Natural killer cell treated with Interleukin-12 subunit alpha and Interleukin-12 subunit beta and Interleukin-15 and Interleukin-18, amount 100 ng/mL, for 72 hours (primary cell): ENCODE measurements at regions not wholly inside any gene's neighbourhood (a gene's known extent, or its start where the extent isn't known, plus 50 kb on each side); places are given as distances from the start of the nearest gene placed in this dataset.

ENCODE experiments used
- ATAC-seq, 2 donors: fragments of 150-1000 bp; cut with Tn5 transposase in 1 of 2; sonication (Bioruptor Pico), chemical (Tn5 transposase) in 1 of 2; 2 replicates each; pipeline ENCODE4 v1.10.0; 2021
- DNase-seq: peaks from one replicate; pipeline ENCODE4 v3.0.0; 2022; ENCODE audit warnings: low spot score
- H3K27ac Mint-ChIP-seq, 2 donors: 1 replicate in 1 of 2; 2 replicates in 1 of 2; pipeline ENCODE4 v1.8.0; 2022; ENCODE audit warnings: mixed read lengths in 2 of 2, mild to moderate bottlenecking in 1 of 2, moderate library complexity in 1 of 2
- H3K27me3 Mint-ChIP-seq, 2 donors: 1 replicate in 1 of 2; 2 replicates in 1 of 2; pipeline ENCODE4 v1.8.0; 2022; ENCODE audit warnings: mixed read lengths in 2 of 2
- H3K36me3 Mint-ChIP-seq: one replicate; pipeline ENCODE4 v1.8.0; 2022; ENCODE audit warnings: mixed read lengths
- H3K4me1 Mint-ChIP-seq, 2 donors: 1 replicate in 1 of 2; 2 replicates in 1 of 2; pipeline ENCODE4 v1.8.0; 2022; ENCODE audit warnings: low read depth in 2 of 2, mixed read lengths in 2 of 2, mild to moderate bottlenecking in 1 of 2
- H3K4me3 Mint-ChIP-seq: one replicate; pipeline ENCODE4 v1.8.0; 2022; ENCODE audit warnings: mixed read lengths
- H3K9me3 Mint-ChIP-seq: 2 replicates; pipeline ENCODE4 v1.8.0; 2022; ENCODE audit warnings: mixed read lengths

GRCh38 chr4:82071951-82072350 lies 301.8 kb downstream of the HNRNPD start:
- H3K36me3 Mint-ChIP-seq = no peaks in the 10 kb centered on the region
- ATAC-seq (no peak), DNase-seq (no peak)
- no peaks in the 10 kb centered on the region for H3K4me1 Mint-ChIP-seq
- no peak overlapping the region for H3K4me3 Mint-ChIP-seq
- no peaks in the 10 kb centered on the region for H3K9me3 Mint-ChIP-seq
- H3K27ac Mint-ChIP-seq = no peak overlapping the region
- peaks cover 4 to 13% of the 10 kb centered on the region in 2 donors for H3K27me3 Mint-ChIP-seq

- no peak for ATAC-seq
Observed at GRCh38 chr4:82069883-82070638, 303.7 kb downstream of the HNRNPD start.

DNA sequence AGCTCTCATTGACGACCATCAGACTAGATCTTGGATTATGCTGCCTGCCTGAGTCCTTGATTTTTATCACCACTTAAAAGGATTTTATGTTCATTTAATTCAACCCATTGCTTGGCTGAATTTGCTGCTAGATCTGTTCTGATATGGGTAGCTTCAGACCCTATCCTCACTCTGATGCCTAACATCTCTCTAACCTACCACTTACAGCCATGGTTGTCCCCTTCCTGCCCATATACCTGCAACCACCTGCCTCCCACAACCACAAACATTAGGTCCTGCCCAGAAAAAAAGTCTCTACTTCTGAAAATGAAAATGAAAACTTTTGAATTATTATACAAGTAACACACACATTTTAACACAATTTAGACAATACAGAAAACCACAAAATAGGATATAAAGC lies 310.8 kb downstream of the HNRNPD start:
- H3K27me3 Mint-ChIP-seq = peaks cover 2 to 27% of the 10 kb centered on the region in 2 donors
- no peaks in the 10 kb centered on the region for H3K4me1 Mint-ChIP-seq
- DNase-seq (no peak), ATAC-seq (no peak)
- H3K36me3 Mint-ChIP-seq = no peaks in the 10 kb centered on the region
- no peaks in the 10 kb centered on the region for H3K9me3 Mint-ChIP-seq
- H3K4me3 Mint-ChIP-seq = no peak overlapping the region
- H3K27ac Mint-ChIP-seq = no peak overlapping the region

More at GRCh38 chr4:82069883-82070638, 303.7 kb downstream of the HNRNPD start:
- H3K36me3 Mint-ChIP-seq = no peaks in the 10 kb centered on the region
- no peaks in the 10 kb centered on the region for H3K9me3 Mint-ChIP-seq
- H3K27ac Mint-ChIP-seq = no peak overlapping the region
- H3K4me3 Mint-ChIP-seq = no peak overlapping the region
- DNase-seq = no peak
- H3K4me1 Mint-ChIP-seq = no peaks in the 10 kb centered on the region
- H3K27me3 Mint-ChIP-seq = peaks cover 2 to 18% of the 10 kb centered on the region in 2 donors

GRCh38 chr4:82057990-82058544 lies 315.7 kb downstream of the HNRNPD start:
- peaks cover 3% of the 10 kb centered on the region for H3K9me3 Mint-ChIP-seq
- no peak overlapping the region for H3K4me3 Mint-ChIP-seq
- no peaks in the 10 kb centered on the region for H3K4me1 Mint-ChIP-seq
- peaks cover 10 to 26% of the 10 kb centered on the region in 2 donors for H3K27me3 Mint-ChIP-seq
- DNase-seq = no peak
- H3K27ac Mint-ChIP-seq = no peak overlapping the region
- H3K36me3 Mint-ChIP-seq = no peaks in the 10 kb centered on the region
- no peak for ATAC-seq

DNA sequence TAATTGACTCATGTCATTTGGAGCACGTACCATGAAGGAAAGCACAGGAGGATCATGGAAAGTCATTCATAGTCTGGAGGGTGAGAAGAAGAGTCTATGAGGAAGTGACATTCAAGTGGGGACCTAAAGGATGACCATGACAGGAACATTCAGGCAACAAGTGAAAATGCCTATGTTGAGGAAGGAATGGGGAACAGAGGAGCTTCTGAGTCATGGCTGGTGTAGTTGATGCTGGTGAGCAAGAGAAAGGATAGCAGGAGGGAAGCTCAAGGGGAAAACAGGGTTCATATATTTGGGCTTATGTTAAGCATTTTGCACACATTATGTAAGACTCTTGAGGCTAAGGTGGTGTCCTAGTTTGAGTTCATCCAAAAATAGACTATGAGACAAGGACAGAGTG lies 318.6 kb downstream of the HNRNPD start:
- Mint-ChIP-seq H3K9me3 (peaks cover 5% of the 10 kb centered on the region), H3K27ac (no peak overlapping the region), H3K4me1 (no peaks in the 10 kb centered on the region), H3K27me3 (peaks cover 13 to 28% of the 10 kb centered on the region in 2 donors), H3K4me3 (no peak overlapping the region), H3K36me3 (no peaks in the 10 kb centered on the region)
- no peak for DNase-seq
- ATAC-seq = no peak

GRCh38 chr4:82053396-82053795 lies 320.4 kb downstream of the HNRNPD start:
- H3K4me3 Mint-ChIP-seq = no peak overlapping the region
- H3K9me3 Mint-ChIP-seq = peaks cover 5% of the 10 kb centered on the region
- H3K27ac Mint-ChIP-seq = no peak overlapping the region
- DNase-seq (no peak), ATAC-seq (no peak)
- no peaks in the 10 kb centered on the region for H3K36me3 Mint-ChIP-seq
- peaks cover 14 to 24% of the 10 kb centered on the region in 2 donors for H3K27me3 Mint-ChIP-seq
- H3K4me1 Mint-ChIP-seq = no peaks in the 10 kb centered on the region

- Mint-ChIP-seq H3K4me3 (no peak overlapping the region), H3K27ac (no peak overlapping the region), H3K4me1 (no peaks in the 10 kb centered on the region), H3K36me3 (no peaks in the 10 kb centered on the region), H3K27me3 (peaks cover 20 to 36% of the 10 kb centered on the region in 2 donors), H3K9me3 (peaks cover 5% of the 10 kb centered on the region)
- DNase-seq = no peak
- no peak for ATAC-seq
Observed at GRCh38 chr4:82050796-82051195, 323.0 kb downstream of the HNRNPD start.

DNA sequence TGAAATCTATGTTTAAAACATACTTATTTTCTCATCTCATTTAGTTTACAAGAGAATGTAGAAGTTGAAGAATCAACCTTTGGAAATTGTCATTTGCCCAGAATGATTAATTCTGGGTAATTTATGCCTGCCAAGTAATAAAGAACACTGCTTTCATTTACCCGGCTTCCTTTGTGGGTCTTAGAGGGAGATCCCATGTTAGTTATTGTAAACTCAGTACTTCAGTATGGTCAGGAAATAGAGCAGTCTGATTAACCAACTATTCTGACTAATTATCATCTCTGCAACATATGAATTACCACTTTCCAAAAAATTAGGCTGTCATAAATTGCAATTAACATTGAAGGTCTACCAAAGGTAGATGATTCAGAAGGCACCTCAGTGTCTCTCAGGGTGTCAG lies 324.5 kb downstream of the HNRNPD start:
- peaks cover 3% of the 10 kb centered on the region for H3K9me3 Mint-ChIP-seq
- H3K4me1 Mint-ChIP-seq = no peaks in the 10 kb centered on the region
- H3K4me3 Mint-ChIP-seq = no peak overlapping the region
- no peak for ATAC-seq
- no peaks in the 10 kb centered on the region for H3K36me3 Mint-ChIP-seq
- H3K27ac Mint-ChIP-seq = no peak overlapping the region
- DNase-seq = no peak
- H3K27me3 Mint-ChIP-seq = peaks cover 24 to 37% of the 10 kb centered on the region in 2 donors

GRCh38 chr4:82047731-82048130 lies 326.1 kb downstream of the HNRNPD start:
- no peaks in the 10 kb centered on the region for H3K36me3 Mint-ChIP-seq
- peaks cover 34 to 46% of the 10 kb centered on the region in 2 donors for H3K27me3 Mint-ChIP-seq
- peaks cover 3% of the 10 kb centered on the region for H3K9me3 Mint-ChIP-seq
- ATAC-seq (no peak), DNase-seq (no peak)
- H3K4me3 Mint-ChIP-seq = no peak overlapping the region
- no peak overlapping the region for H3K27ac Mint-ChIP-seq
- no peaks in the 10 kb centered on the region for H3K4me1 Mint-ChIP-seq

GRCh38 chr4:82046796-82047195 lies 327.0 kb downstream of the HNRNPD start:
- Mint-ChIP-seq H3K4me3 (no peak overlapping the region), H3K36me3 (no peaks in the 10 kb centered on the region), H3K9me3 (peaks cover 3% of the 10 kb centered on the region), H3K4me1 (no peaks in the 10 kb centered on the region), H3K27me3 (peaks cover 39 to 55% of the 10 kb centered on the region in 2 donors), H3K27ac (no peak overlapping the region)
- ATAC-seq = no peak
- no peak for DNase-seq

DNA sequence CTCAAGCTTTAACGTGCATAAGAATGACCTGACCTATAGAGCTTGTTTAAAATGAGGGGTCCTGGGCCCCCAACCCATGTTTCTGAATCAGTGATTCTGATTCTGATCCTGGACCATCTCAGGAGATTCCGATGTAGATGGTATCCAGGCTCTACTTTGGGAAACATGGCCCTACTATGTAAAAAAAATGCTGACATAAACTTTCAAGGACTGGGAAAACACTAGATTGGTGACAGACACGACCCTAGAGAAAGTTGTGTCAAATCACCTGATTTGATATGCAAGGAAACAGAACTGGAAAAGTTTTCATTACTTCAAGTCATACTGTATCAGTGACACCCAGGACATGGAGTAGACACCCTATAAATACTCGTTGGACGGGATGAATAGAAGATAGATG lies 328.5 kb downstream of the HNRNPD start:
- DNase-seq = no peak
- no peaks in the 10 kb centered on the region for H3K36me3 Mint-ChIP-seq
- ATAC-seq = no peak
- no peak overlapping the region for H3K27ac Mint-ChIP-seq
- H3K4me3 Mint-ChIP-seq = no peak overlapping the region
- H3K9me3 Mint-ChIP-seq = peaks cover 1% of the 10 kb centered on the region
- no peaks in the 10 kb centered on the region for H3K4me1 Mint-ChIP-seq
- H3K27me3 Mint-ChIP-seq = peaks cover 40 to 53% of the 10 kb centered on the region in 2 donors

- no peaks in the 10 kb centered on the region for H3K9me3 Mint-ChIP-seq
- peaks cover 38 to 48% of the 10 kb centered on the region in 2 donors for H3K27me3 Mint-ChIP-seq
- no peak overlapping the region for H3K4me3 Mint-ChIP-seq
- no peak for DNase-seq
- no peaks in the 10 kb centered on the region for H3K4me1 Mint-ChIP-seq
- ATAC-seq = peak; percentile 39 to 55
- H3K36me3 Mint-ChIP-seq = no peaks in the 10 kb centered on the region
- H3K27ac Mint-ChIP-seq = no peak overlapping the region
Observed at GRCh38 chr4:82044141-82044993, 329.4 kb downstream of the HNRNPD start.

DNA sequence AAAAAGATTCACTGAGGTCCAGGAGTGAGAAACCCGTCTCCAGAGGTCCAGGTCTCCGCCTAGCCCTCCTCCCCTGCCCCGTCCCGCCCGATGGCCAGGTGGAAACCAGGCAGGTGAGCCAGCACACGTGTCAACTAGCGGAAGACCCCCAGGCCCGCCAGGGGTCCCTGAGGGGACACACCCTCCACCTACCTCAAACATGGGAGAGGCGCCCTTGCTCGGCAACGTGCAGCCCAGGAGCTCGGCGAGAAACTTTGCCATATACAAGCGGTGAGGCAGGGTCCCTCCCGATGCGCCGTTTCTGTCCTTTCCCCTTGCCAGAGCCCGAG lies 330.0 kb downstream of the HNRNPD start:
- no peak overlapping the region for H3K27ac Mint-ChIP-seq
- no peaks in the 10 kb centered on the region for H3K4me1 Mint-ChIP-seq

More for the DNA sequence above, 330.0 kb downstream of the HNRNPD start:
- DNase-seq (no peak), ATAC-seq (no peak)
- H3K36me3 Mint-ChIP-seq = no peaks in the 10 kb centered on the region
- H3K9me3 Mint-ChIP-seq = no peaks in the 10 kb centered on the region
- H3K27me3 Mint-ChIP-seq = peaks cover 42 to 53% of the 10 kb centered on the region in 2 donors
- H3K4me3 Mint-ChIP-seq = no peak overlapping the region
